Mucosa of descending colon (tissue), 3 donors: ENCODE measurements at regions not wholly inside any gene's neighbourhood (a gene's known extent, or its start where the extent isn't known, plus 50 kb on each side); places are given as distances from the start of the nearest gene placed in this dataset.
A peak's percentile ranks its signal among the peaks of the same experiment; 100 is the strongest.
"Not testable (repeated sequence)": the region's sequence is repeated elsewhere in the genome, so short reads cannot be mapped to it uniquely, and the experiment has no call there.

ENCODE experiments used
- ATAC-seq: fragments of 200-7000 bp; cut with Tn5 transposase; one replicate; pipeline ENCODE4 v1.9.1; 2020; ENCODE audit warnings: mild to moderate bottlenecking, moderate library complexity
- DNase-seq, 3 donors: peaks; one replicate each; pipeline ENCODE4 v3.0.0-alpha.2; 2020
- H3K36me3 ChIP-seq: fragments of 200-600 bp; one replicate; pipeline ENCODE4 v1.8.0; 2021; ENCODE audit warnings: low read depth, mild to moderate bottlenecking
- H3K4me1 ChIP-seq: fragments of 200-600 bp; one replicate; pipeline ENCODE4 v1.8.0; 2021; ENCODE audit warnings: low read depth, mild to moderate bottlenecking
- H3K4me3 ChIP-seq: fragments of 200-600 bp; one replicate; pipeline ENCODE4 v1.8.0; 2021; ENCODE audit warnings: mild to moderate bottlenecking
- H3K9me3 ChIP-seq: fragments of 200-600 bp; one replicate; pipeline ENCODE4 v1.8.0; 2021; ENCODE audit warnings: mild to moderate bottlenecking
- intact Hi-C, 2 donors: fragments of 100-400 bp; cut with DNase I in 1 of 2; cut with micrococcal nuclease in 1 of 2; formaldehyde crosslinking; loops; one replicate each; pipeline versions ENCODE4 v1.11.0 to v1.11.1; 2022; cut with DNase I, micrococcal nuclease
- TF ChIP-seq, protein P1 (sequence below): fragments of 200-600 bp; IDR thresholded peaks from one replicate; pipeline ENCODE4 v1.8.0; 2022; ENCODE audit warnings: antibody characterized with exemption, mild to moderate bottlenecking
- donor health status: DM: no; HTN: no; CAD: no; lungs with moderate emphysema.
- donor health status: DM: no; HTN: no; CAD: no.
- donor health status: DM: no; HTN: yes; CAD: no.

DNA sequence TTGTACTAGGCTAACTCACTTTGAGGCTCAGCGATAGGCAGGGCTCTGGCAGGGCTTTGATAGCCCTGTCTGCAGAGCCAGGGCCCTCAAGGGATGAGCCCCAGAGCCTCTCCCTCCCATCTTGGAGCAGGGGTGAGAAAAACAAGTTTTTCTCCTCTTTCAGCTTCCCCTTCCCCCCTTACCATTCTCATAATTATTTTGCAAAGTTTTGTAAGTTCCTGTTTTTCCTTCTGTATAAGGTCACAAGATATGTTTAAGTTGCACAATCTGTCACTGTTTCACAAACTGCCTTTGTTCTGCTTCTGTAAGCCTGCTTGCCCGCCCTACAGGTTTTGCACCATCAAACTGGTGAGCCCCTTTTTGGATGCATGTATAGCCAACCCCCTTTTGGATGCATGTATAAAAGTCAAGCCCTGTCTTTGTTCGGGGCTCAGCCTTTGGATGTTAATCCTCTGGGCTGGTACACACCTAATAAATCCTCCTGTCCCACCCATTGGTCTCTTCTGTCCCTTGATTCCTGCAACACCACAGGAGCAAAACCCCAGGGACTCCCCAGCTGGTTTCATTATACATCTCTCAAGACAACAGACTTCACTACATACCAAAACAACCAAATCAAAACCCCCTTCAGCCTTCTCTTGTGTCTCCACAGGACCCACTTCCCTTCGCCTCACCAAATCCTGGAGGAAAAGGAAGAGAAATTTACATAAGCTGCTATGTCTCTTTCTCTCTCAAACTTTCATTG is 52.5 kb upstream of the RESF1 start:
- ATAC-seq (no peak), DNase-seq (no peak)
- Histone ChIP-seq H3K36me3 (no peaks in the 10 kb centered on the region), H3K4me3 (no peak overlapping the region), H3K4me1 (no peaks in the 10 kb centered on the region), H3K9me3 (peaks cover 13% of the 10 kb centered on the region)
- TF ChIP-seq, protein P1, sequence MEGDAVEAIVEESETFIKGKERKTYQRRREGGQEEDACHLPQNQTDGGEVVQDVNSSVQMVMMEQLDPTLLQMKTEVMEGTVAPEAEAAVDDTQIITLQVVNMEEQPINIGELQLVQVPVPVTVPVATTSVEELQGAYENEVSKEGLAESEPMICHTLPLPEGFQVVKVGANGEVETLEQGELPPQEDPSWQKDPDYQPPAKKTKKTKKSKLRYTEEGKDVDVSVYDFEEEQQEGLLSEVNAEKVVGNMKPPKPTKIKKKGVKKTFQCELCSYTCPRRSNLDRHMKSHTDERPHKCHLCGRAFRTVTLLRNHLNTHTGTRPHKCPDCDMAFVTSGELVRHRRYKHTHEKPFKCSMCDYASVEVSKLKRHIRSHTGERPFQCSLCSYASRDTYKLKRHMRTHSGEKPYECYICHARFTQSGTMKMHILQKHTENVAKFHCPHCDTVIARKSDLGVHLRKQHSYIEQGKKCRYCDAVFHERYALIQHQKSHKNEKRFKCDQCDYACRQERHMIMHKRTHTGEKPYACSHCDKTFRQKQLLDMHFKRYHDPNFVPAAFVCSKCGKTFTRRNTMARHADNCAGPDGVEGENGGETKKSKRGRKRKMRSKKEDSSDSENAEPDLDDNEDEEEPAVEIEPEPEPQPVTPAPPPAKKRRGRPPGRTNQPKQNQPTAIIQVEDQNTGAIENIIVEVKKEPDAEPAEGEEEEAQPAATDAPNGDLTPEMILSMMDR, result no peak
- intact Hi-C loops, result no loop called here

- Histone ChIP-seq H3K9me3 (peaks cover 13% of the 10 kb centered on the region), H3K36me3 (no peaks in the 10 kb centered on the region), H3K4me3 (no peak overlapping the region), H3K4me1 (no peaks in the 10 kb centered on the region)
- DNase-seq (no peak), ATAC-seq (no peak)
- intact Hi-C loops, result no loop called here
- TF ChIP-seq, protein P1, result no peak
These were observed 56.2 kb upstream of the RESF1 start for GRCh38 chr12:31903025-31903424.

- TF ChIP-seq, protein P1, result no peak
- ATAC-seq (no peak), DNase-seq (no peak)
- intact Hi-C loops, result no loop called here
- Histone ChIP-seq H3K4me3 (no peak overlapping the region), H3K4me1 (no peaks in the 10 kb centered on the region), H3K9me3 (no peaks in the 10 kb centered on the region), H3K36me3 (no peaks in the 10 kb centered on the region)
These were observed 58.9 kb upstream of the RESF1 start for GRCh38 chr12:31900271-31900670.

DNA sequence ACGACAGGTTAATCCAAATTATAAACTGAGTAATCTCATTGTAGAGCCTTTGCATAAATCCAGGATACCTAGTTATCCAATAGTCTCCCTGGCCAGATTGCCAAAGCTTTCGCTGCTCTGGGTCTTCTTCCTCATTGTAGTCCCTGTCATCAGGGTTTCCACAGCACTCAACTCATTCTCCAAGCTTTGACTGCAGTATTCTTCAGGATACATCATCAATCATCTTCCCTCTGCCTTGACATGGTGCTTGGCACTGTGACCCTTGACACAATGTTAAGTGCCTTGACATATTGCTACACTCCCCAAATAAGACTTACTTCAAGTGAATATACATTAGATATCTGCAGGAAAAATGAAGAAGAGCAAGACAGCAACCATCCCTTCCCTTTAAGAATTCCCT is 60.1 kb upstream of the RESF1 start:
- ATAC-seq (no peak), DNase-seq (no peak)
- intact Hi-C loops, result no loop called here
- no peaks in the 10 kb centered on the region for H3K36me3 ChIP-seq
- no peaks in the 10 kb centered on the region for H3K4me1 ChIP-seq
- H3K4me3 ChIP-seq, result no peak overlapping the region
- TF ChIP-seq, protein P1, result no peak
- H3K9me3 ChIP-seq, result no peaks in the 10 kb centered on the region

- DNase-seq (no peak), ATAC-seq (peak; percentile 18)
- H3K4me3 ChIP-seq, result no peak overlapping the region
- no peaks in the 10 kb centered on the region for H3K4me1 ChIP-seq
- intact Hi-C loops, result no loop called here
- TF ChIP-seq, protein P1, result no peak
- no peaks in the 10 kb centered on the region for H3K9me3 ChIP-seq
- H3K36me3 ChIP-seq, result no peaks in the 10 kb centered on the region
These were observed 61.3 kb upstream of the RESF1 start for GRCh38 chr12:31897781-31898503.

DNA sequence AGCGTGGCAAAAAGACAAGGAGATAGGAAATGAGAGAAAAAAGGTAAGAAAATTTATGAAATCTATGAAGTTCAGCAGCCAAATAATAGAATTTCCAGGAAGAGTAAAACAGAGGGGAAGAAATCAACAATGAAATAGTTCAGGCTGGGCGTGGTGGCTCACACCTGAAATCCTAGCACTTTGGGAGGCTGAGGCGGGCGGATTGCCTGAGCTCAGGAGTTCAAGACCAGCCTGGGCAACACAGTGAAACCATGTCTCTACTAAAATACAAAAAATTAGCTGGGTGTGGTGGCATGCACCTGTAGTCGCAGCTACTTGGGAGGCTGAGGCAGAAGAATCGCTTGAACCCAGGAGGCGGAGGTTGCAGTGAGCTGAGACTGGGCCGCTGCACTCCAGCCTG is 62.1 kb upstream of the RESF1 start:
- H3K4me1 ChIP-seq, ATAC-seq, intact Hi-C loops, H3K36me3 ChIP-seq, H3K4me3 ChIP-seq, H3K9me3 ChIP-seq, DNase-seq: not testable (repeated sequence)
